ENCODE measurements at regions not wholly inside any gene's neighbourhood (a gene's known extent, or its start where the extent isn't known, plus 50 kb on each side); places are given as distances from the start of the nearest gene placed in this dataset.
"Not testable (repeated sequence)": the region's sequence is repeated elsewhere in the genome, so short reads cannot be mapped to it uniquely, and the experiment has no call there.

GRCh38 chr7:108818742-108819141 lies 249.1 kb downstream of the DNAJB9 start:
- no peak for DNase-seq

DNA sequence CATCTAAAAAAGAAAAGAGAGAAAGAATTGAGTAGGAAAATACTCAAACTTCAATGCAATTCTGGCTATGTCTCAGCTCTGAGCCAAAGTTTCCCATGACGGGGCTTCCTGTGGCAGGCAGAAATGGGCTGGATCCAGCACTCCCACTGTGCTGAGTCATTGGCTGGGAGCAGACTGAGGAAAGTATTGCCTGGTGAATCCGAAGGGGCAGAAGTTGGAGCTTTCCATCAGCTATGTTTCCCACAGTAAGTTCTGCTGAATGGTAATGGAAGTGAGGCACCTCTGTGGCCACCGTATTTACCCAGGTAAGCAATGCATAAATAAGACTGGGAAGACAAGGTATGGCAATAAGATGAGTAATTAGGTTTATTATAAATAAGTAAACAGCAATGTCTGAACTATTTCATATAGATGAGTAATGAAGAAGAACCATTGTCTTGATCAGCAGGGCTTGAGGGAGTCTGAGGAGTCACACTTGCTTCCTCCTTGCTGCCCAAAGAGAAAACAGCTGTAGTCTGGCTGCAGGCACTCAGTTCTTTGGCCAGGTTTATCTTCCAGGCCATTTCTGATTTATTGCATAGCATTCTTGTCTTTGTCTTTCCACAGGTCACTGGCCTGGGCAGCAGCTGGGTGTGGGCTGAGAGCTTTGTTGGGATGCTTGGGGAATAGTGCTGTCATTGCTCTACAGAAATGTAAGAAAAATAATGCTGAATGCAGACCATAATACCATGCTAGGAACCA lies 255.3 kb downstream of the DNAJB9 start:
- no peak for DNase-seq

- no peak for DNase-seq
Measured at GRCh38 chr7:108825581-108825909, 255.9 kb downstream of the DNAJB9 start.

GRCh38 chr7:108836256-108836655 lies 266.6 kb downstream of the DNAJB9 start:
- no peak for DNase-seq

- no peak for DNase-seq
Measured at GRCh38 chr7:108838198-108838597, 268.5 kb downstream of the DNAJB9 start.

DNA sequence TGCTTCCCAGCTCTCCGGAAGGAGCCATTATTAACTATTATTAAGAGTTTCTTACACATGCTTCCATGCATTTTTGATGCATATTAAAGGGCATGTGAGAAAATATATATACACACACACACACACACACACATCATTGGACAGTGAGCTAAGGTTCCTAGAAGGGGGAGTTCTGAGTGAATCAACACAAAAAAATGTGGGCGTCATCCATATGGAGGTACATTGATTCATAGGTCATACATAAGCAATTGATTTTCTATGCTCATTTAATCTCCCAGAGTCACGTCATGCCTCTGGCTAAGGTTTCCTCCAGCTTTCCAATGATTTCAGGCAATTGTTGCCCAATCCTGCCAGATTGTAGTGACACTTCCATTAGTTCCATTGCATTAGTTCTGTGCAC lies 269.4 kb downstream of the DNAJB9 start:
- DNase-seq: no peak

GRCh38 chr7:108845951-108846350 lies 276.3 kb downstream of the DNAJB9 start:
- no peak for DNase-seq

DNA sequence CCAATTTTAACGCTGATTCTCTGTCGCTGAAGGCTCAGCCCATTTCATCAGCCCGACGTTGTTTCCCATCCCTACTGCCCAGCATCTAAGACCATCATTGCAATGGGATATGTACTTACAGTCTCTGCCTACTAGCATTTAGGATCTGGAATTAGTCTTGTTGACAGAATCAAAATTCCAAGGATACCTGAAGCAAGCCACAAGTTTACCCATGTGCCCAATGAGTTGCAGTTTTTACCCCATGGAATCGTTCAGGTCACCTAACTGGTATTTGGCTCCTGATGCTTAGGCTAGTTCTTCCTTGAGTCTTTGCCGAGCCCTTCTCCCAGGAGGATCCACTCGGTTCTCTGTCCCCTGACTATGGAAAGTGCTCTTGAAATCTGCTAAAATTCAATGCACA lies 276.8 kb downstream of the DNAJB9 start:
- no peak for DNase-seq

- no peak for DNase-seq
Measured at GRCh38 chr7:108848486-108848885, 278.8 kb downstream of the DNAJB9 start.

GRCh38 chr7:108860615-108861014 lies 290.9 kb downstream of the DNAJB9 start:
- no peak for DNase-seq

DNA sequence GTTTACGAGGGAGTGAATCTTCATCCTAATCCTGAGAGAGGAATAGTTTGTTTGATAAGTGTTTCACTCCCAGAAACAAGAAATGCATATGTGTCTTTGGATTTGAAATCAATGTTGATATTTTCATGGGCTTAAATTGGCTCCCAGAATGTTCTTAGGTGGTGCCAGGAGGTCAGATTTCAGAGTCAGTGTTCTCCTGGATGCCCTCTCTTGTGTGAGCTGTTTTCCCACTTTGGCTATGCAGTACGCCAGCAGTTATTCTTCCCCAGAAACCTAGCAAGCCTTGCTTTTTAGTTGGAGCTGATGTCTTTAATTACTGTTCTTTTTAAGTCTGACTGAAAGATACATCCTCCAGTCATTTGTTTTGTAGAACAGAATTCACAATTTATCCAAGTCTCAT lies 291.4 kb downstream of the DNAJB9 start:
- no peak for DNase-seq

- DNase-seq: no peak
Measured at GRCh38 chr7:108863227-108863848, 293.7 kb downstream of the DNAJB9 start.

DNA sequence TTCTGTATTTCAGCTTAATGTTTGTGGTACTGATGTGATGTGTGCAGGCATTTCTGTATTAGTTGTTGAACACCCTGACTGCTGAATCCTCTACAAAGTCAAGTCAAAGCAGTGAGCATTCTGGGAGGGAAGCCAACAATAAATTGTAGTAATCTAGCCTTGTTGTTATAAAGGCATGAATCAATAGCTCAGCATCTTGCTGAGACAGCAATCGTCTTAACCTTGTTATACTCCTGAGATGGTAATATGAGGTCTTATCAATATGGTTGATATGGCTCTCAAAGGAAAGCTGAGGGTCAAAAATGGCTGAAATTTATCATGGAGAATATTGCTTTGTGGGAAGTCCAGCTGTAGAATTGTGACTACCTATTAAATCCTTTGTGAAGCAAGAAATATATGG lies 299.4 kb downstream of the DNAJB9 start:
- no peak for DNase-seq

DNA sequence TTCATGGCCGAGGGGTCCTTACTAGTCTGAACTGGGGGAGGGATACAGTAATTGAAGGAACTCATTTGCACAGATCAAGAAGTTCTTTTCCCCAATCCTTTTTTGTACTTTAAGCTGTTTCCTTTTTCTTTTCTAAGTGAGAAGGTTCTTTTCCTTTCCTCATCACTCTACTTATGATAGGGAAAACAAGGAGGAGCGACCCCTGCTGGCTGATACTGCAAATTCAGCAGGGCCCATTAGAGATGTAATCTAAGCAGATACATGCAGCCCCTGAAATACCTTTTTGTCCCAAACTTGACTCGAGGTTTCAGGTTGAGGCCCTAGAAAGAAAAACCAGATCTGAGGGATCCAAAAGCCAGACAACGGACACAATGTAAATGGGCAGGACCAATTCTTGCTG lies 305.5 kb downstream of the DNAJB9 start:
- DNase-seq: no peak

DNA sequence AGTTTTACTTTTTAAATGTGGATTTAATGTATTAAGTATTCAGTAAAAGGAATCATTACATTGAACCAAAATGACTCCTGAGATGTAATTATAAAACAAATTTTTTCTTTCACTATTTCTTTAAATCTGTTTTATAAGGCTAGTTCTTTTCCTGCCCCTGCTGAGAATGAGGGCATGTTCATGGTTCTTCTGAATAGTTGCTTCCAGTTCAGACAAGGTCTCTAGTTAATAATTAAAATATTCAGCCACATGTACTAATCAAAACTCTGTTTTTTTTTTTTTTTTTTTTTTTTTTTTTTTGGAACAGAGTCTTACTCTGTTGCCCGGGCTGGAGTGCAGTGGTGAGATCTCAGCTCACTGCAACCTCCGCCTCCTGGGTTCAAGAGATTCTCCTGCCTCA lies 321.2 kb downstream of the DNAJB9 start:
- no peak for DNase-seq

- DNase-seq: no peak
Measured at GRCh38 chr7:108908456-108908855, 338.8 kb downstream of the DNAJB9 start.

DNA sequence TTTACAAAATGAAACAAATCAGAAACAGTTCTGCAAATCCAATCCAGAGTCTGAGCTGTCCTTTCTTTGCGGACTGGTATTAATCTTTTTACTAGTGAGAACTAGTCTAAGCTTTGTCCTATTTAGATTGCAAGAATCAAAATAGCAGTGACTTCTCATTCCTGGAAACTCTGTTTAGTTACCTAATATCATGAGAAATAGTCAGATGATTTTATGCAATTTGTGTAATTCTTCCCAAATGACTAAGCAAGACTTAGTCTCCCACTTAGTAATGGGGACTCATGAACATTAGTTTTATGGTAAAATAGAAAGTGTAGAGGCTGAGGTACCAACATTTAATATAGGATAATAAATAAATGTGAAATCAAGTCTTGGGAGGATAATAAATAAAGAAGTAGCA lies 341.3 kb downstream of the DNAJB9 start:
- no peak for DNase-seq

DNA sequence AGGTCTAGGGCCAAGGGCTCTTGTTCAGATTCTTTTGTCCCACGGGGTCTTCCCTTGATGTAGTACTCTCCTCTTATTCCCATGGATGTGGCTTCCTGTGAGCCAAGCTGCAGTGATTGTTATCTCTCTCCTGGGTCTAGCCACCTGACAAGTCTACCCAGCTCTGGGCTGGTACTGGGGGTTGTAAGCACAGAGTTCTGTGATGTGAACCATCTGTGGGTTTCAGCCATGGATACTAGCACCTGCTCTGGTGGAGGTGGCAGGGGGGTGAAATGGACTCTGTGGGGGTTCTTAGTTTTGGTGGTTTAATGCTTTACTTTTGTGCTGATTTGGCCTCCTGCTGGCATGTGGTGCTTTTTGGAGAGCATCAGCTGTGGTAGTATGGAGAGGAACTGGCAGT lies 350.8 kb downstream of the DNAJB9 start:
- no peak for DNase-seq

DNA sequence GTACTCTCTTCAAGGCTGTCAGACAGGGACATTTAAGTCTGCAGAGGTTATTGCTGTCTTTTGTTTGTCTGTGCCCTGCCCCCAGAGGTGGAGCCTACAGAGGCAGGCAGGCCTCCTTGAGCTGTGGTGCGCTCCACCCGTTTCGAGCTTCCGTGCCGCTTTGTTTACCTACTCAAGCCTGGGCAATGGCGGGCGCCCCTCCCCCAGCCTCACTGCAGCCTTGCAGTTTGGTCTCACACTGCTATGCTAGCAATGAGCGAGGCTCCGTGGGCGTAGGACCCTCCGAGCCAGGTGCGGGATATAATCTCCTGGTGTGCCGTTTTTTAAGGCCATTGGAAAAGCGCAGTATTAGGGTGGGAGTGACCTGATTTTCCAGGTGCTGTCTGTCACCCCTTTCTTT lies 373.4 kb downstream of the DNAJB9 start:
- DNase-seq: not testable (repeated sequence)

- DNase-seq: no peak
Measured at GRCh38 chr7:108947526-108947925, 377.9 kb downstream of the DNAJB9 start.

- DNase-seq: no peak
Measured at GRCh38 chr7:108972004-108972403, 402.3 kb downstream of the DNAJB9 start.

- no peak for DNase-seq
Measured at GRCh38 chr7:108973075-108973474, 403.4 kb downstream of the DNAJB9 start.

GRCh38 chr7:108974641-108975040 lies 405.0 kb downstream of the DNAJB9 start:
- no peak for DNase-seq

DNA sequence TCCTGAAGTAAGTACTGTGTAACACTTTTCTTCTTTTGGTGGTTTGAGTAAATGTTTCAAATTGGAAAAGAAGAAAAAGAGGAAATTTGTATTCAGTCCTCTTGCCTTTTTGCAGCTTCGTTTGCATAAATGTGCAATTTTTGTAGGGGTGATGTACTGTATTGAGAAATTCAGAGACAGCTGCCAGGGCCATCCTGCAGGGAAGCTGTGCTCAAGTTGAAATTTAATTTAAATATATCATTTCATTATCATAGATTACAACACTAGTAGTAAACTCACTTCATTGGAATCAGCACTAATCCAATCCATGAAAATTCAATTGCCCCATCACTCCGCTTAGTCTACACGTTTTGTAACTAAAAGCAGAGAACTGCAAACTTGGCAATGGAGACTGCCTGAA lies 415.4 kb downstream of the DNAJB9 start:
- no peak for DNase-seq

- no peak for DNase-seq
Measured at GRCh38 chr7:108989319-108989718, 419.6 kb downstream of the DNAJB9 start.
